ENCODE measurements at regions not wholly inside any gene's neighbourhood (a gene's known extent, or its start where the extent isn't known, plus 50 kb on each side); places are given as distances from the start of the nearest gene placed in this dataset.

DNA sequence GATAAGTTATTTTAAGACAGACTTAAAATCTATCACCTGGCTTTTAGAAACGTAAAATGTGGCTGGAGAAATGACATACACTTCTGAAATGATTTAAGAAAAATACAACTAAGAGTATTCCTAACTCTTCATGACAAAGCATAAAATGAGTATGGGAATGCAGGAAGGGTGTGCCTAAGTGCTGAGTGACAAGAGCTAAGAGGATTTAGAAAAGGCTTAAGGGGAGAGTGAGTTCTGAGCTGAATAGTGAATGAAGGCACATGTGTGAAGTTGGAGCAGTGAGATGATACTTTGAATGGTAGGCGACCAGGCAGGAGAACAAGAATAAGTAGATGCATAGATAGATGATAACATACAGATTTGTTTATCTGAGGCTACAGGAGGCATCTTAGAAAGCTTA lies 458.3 kb upstream of the TENM3 start:
- TF ChIP-seq, protein P1, sequence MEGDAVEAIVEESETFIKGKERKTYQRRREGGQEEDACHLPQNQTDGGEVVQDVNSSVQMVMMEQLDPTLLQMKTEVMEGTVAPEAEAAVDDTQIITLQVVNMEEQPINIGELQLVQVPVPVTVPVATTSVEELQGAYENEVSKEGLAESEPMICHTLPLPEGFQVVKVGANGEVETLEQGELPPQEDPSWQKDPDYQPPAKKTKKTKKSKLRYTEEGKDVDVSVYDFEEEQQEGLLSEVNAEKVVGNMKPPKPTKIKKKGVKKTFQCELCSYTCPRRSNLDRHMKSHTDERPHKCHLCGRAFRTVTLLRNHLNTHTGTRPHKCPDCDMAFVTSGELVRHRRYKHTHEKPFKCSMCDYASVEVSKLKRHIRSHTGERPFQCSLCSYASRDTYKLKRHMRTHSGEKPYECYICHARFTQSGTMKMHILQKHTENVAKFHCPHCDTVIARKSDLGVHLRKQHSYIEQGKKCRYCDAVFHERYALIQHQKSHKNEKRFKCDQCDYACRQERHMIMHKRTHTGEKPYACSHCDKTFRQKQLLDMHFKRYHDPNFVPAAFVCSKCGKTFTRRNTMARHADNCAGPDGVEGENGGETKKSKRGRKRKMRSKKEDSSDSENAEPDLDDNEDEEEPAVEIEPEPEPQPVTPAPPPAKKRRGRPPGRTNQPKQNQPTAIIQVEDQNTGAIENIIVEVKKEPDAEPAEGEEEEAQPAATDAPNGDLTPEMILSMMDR (conservative IDR thresholded peaks at IDR 0.05; ENCODE audit: low read depth, low read length), result no peak
- no peak for TF ChIP-seq EZH2 (IDR thresholded peaks at IDR 0.05; ENCODE audit: borderline replicate concordance, low read depth, low read length, poor library complexity, severe bottlenecking)
